Liver (tissue), 8 donors: ENCODE measurements at regions not wholly inside any gene's neighbourhood (a gene's known extent, or its start where the extent isn't known, plus 50 kb on each side); places are given as distances from the start of the nearest gene placed in this dataset.

Experiments used
- DNase-seq: peaks from one replicate; pipeline ENCODE4 v3.0.0-alpha.2; 2017; ENCODE audit warnings: low spot score
- H3K27ac ChIP-seq, 2 donors: one replicate each; pipeline ENCODE4 v1.7.0; 2013; ENCODE audit warnings: inconsistent platforms in 2 of 2, low read length in 2 of 2, control low read depth in 1 of 2, low read depth in 1 of 2, mild to moderate bottlenecking in 1 of 2
- H3K27me3 ChIP-seq, 4 donors: one replicate each; pipeline versions ENCODE4 v1.6.1 to v1.7.0; 2013; ENCODE audit warnings: low read length in 3 of 4, inconsistent platforms in 1 of 4, mild to moderate bottlenecking in 1 of 4, moderate library complexity in 1 of 4; ENCODE audit not compliant: control insufficient read depth in 4 of 4, insufficient read depth in 4 of 4
- H3K36me3 ChIP-seq, 4 donors: one replicate each; pipeline versions ENCODE4 v1.6.1 to v1.7.0; 2013; ENCODE audit warnings: low read length in 3 of 4, mild to moderate bottlenecking in 3 of 4, low read depth in 1 of 4, moderate library complexity in 1 of 4; ENCODE audit not compliant: control insufficient read depth in 4 of 4, insufficient read depth in 3 of 4
- H3K4me1 ChIP-seq, 4 donors: one replicate each; pipeline versions ENCODE4 v1.6.1 to v1.7.0; 2013; ENCODE audit warnings: low read length in 3 of 4, mild to moderate bottlenecking in 3 of 4, moderate library complexity in 1 of 4; ENCODE audit not compliant: control insufficient read depth in 4 of 4, insufficient read depth in 4 of 4
- H3K4me3 ChIP-seq, 3 donors: one replicate each; pipeline versions ENCODE4 v1.6.1 to v1.7.0; 2013; ENCODE audit warnings: low read length in 3 of 3, control low read depth in 1 of 3, low read depth in 1 of 3, mild to moderate bottlenecking in 1 of 3
- H3K9ac ChIP-seq, 2 donors: one replicate each; pipeline ENCODE4 v1.7.0; 2013; ENCODE audit warnings: low read length in 2 of 2, mild to moderate bottlenecking in 2 of 2, moderate library complexity in 2 of 2, control low read depth in 1 of 2, low read depth in 1 of 2
- H3K9me3 ChIP-seq, 4 donors: one replicate each; pipeline versions ENCODE4 v1.6.1 to v1.7.0; 2013; ENCODE audit warnings: low read length in 3 of 4; ENCODE audit not compliant: control insufficient read depth in 4 of 4
- ATF3 ChIP-seq: IDR thresholded peaks from 2 replicates; pipeline ENCODE4 v1.6.1; 2016; ENCODE audit warnings: antibody characterized with exemption
- CTCF ChIP-seq: fragments of 150-350 bp; IDR thresholded peaks from 2 replicates; pipeline ENCODE4 v1.5.1; 2017; ENCODE audit warnings: improper control_type of control experiment, low read depth, low read length; ENCODE audit not compliant: missing input control
- EGR1 ChIP-seq, 2 donors: IDR thresholded peaks; 2 replicates each; pipeline ENCODE4 v1.6.1; 2016 to 2018; ENCODE audit warnings: antibody characterized with exemption in 2 of 2, low read depth in 2 of 2
- FOXA1 ChIP-seq: IDR thresholded peaks from 2 replicates; pipeline ENCODE4 v1.6.1; 2016; ENCODE audit warnings: antibody characterized with exemption
- FOXA2 ChIP-seq: IDR thresholded peaks from 2 replicates; pipeline ENCODE4 v1.6.1; 2016; ENCODE audit warnings: antibody characterized with exemption
- GABPA ChIP-seq, 2 donors: IDR thresholded peaks in 1 of 2; conservative IDR thresholded peaks in 1 of 2; 2 replicates each; pipeline ENCODE4 v1.6.1; 2016; ENCODE audit warnings: antibody characterized with exemption in 2 of 2, mild to moderate bottlenecking in 1 of 2, moderate library complexity in 1 of 2
- HNF4A ChIP-seq, 2 donors: conservative IDR thresholded peaks; 2 replicates each; pipeline ENCODE4 v1.6.1; 2016; ENCODE audit warnings: antibody characterized with exemption in 2 of 2, mild to moderate bottlenecking in 2 of 2
- HNF4G ChIP-seq: IDR thresholded peaks from 2 replicates; pipeline ENCODE4 v1.6.1; 2016; ENCODE audit warnings: antibody characterized with exemption
- JUND ChIP-seq, 2 donors: IDR thresholded peaks; 2 replicates each; pipeline ENCODE4 v1.6.1; 2016; ENCODE audit warnings: antibody characterized with exemption in 2 of 2
- MAX ChIP-seq: IDR thresholded peaks from 2 replicates; pipeline ENCODE4 v1.6.1; 2016; ENCODE audit warnings: antibody characterized with exemption
- NR2F2 ChIP-seq: IDR thresholded peaks from 2 replicates; pipeline ENCODE4 v1.6.1; 2016; ENCODE audit warnings: antibody characterized with exemption
- RAD21 ChIP-seq, 2 donors: IDR thresholded peaks; 2 replicates each; pipeline ENCODE4 v1.6.1; 2016; ENCODE audit warnings: antibody characterized with exemption in 2 of 2, mild to moderate bottlenecking in 2 of 2
- REST ChIP-seq: IDR thresholded peaks from 2 replicates; pipeline ENCODE4 v1.6.1; 2016; ENCODE audit warnings: antibody characterized with exemption, mild to moderate bottlenecking
- RXRA ChIP-seq, 2 donors: IDR thresholded peaks; 2 replicates each; pipeline ENCODE4 v1.6.1; 2017 to 2018; ENCODE audit warnings: antibody characterized with exemption in 2 of 2, mild to moderate bottlenecking in 1 of 2
- SP1 ChIP-seq: IDR thresholded peaks from 2 replicates; pipeline ENCODE4 v1.6.1; 2018; ENCODE audit warnings: antibody characterized with exemption, mild to moderate bottlenecking
- TAF1 ChIP-seq: conservative IDR thresholded peaks from 2 replicates; pipeline ENCODE4 v1.6.1; 2016; ENCODE audit warnings: antibody characterized with exemption, mild to moderate bottlenecking
- YY1 ChIP-seq: IDR thresholded peaks from 2 replicates; pipeline ENCODE4 v1.6.1; 2016; ENCODE audit warnings: antibody characterized with exemption, mild to moderate bottlenecking
- ZBTB33 ChIP-seq: IDR thresholded peaks from 2 replicates; pipeline ENCODE4 v1.6.1; 2016; ENCODE audit warnings: antibody characterized with exemption
- WGBS: extraction: QIAGEN DNeasy Blood & Tissue Kit; methylation state at CpG from one replicate; pipeline ENCODE4 v1.1.7; 2013; 5-methylcytosine and 5-hydroxymethylcytosine counted together
- donor health status: healthy.
- donor health status: healthy.
- donor health status: healthy.
- donor health status: healthy.
- donor health status: healthy.

GRCh38 chr5:89948977-89949376 is 460.6 kb downstream of the CETN3 start:
- no peak overlapping the region for H3K9ac ChIP-seq
- no peak for DNase-seq
- H3K27me3 ChIP-seq, result no peaks in the 10 kb centered on the region
- no peaks in the 10 kb centered on the region for H3K4me1 ChIP-seq
- H3K4me3 ChIP-seq, result no peak overlapping the region
- no peaks in the 10 kb centered on the region for H3K36me3 ChIP-seq
- no peak overlapping the region for H3K27ac ChIP-seq
- TF ChIP-seq FOXA1 (no peak), SP1 (no peak), RAD21 (IDR thresholded peaks at IDR 0.05) (no peak), YY1 (no peak), HNF4A (conservative IDR thresholded peaks at IDR 0.05) (no peak), EGR1 (IDR thresholded peaks at IDR 0.05; ENCODE audit: low read depth in 2 of 2) (no peak), HNF4G (no peak), REST (no peak), NR2F2 (no peak), MAX (no peak), JUND (IDR thresholded peaks at IDR 0.05) (no peak), ZBTB33 (no peak), TAF1 (no peak), GABPA (IDR thresholded peaks at IDR 0.05 in 1 of 2, conservative IDR thresholded peaks at IDR 0.05 in 1 of 2) (no peak), ATF3 (no peak), FOXA2 (no peak), CTCF (no peak), RXRA (IDR thresholded peaks at IDR 0.05) (no peak)
- no peaks in the 10 kb centered on the region for H3K9me3 ChIP-seq
- WGBS, result 81% methylated on average over 1 of the region's 1 CpG
